Stimulated activated naive B cell treated with anti-CD40 and anti-IgM and Interleukin-4, amounts not matched to agents 10 μg/mL and 1 μg/mL and 100 μg/mL, for 72 hours (primary cell): ENCODE measurements at regions not wholly inside any gene's neighbourhood (a gene's known extent, or its start where the extent isn't known, plus 50 kb on each side); places are given as distances from the start of the nearest gene placed in this dataset.
"Not testable (repeated sequence)": the region's sequence is repeated elsewhere in the genome, so short reads cannot be mapped to it uniquely, and the experiment has no call there.

Source experiments
- ATAC-seq, 2 donors: fragments of 150-1000 bp; cut with Tn5 transposase; replicated peaks; 2 replicates each; pipeline ENCODE4 v1.10.0; 2021; ENCODE audit warnings: moderate library complexity in 1 of 2
- DNase-seq: peaks from one replicate; pipeline ENCODE4 v3.0.0; 2021
- H3K27ac Mint-ChIP-seq: one replicate; pipeline ENCODE4 v1.8.0; 2022; ENCODE audit warnings: mild to moderate bottlenecking, mixed read lengths
- H3K27me3 Mint-ChIP-seq, 2 donors: one replicate each; pipeline ENCODE4 v1.8.0; 2022; ENCODE audit warnings: mixed read lengths in 2 of 2
- H3K36me3 Mint-ChIP-seq, 2 donors: one replicate each; pipeline ENCODE4 v1.8.0; 2022; ENCODE audit warnings: mixed read lengths in 2 of 2, mild to moderate bottlenecking in 1 of 2
- H3K4me1 Mint-ChIP-seq, 2 donors: one replicate each; pipeline ENCODE4 v1.8.0; 2022; ENCODE audit warnings: mixed read lengths in 2 of 2, mild to moderate bottlenecking in 1 of 2
- H3K4me3 Mint-ChIP-seq, 2 donors: one replicate each; pipeline ENCODE4 v1.8.0; 2022; ENCODE audit warnings: mild to moderate bottlenecking in 2 of 2, mixed read lengths in 2 of 2, moderate library complexity in 1 of 2
- H3K9me3 Mint-ChIP-seq, 2 donors: one replicate each; pipeline ENCODE4 v1.8.0; 2022; ENCODE audit warnings: mixed read lengths in 2 of 2, mild to moderate bottlenecking in 1 of 2

DNA sequence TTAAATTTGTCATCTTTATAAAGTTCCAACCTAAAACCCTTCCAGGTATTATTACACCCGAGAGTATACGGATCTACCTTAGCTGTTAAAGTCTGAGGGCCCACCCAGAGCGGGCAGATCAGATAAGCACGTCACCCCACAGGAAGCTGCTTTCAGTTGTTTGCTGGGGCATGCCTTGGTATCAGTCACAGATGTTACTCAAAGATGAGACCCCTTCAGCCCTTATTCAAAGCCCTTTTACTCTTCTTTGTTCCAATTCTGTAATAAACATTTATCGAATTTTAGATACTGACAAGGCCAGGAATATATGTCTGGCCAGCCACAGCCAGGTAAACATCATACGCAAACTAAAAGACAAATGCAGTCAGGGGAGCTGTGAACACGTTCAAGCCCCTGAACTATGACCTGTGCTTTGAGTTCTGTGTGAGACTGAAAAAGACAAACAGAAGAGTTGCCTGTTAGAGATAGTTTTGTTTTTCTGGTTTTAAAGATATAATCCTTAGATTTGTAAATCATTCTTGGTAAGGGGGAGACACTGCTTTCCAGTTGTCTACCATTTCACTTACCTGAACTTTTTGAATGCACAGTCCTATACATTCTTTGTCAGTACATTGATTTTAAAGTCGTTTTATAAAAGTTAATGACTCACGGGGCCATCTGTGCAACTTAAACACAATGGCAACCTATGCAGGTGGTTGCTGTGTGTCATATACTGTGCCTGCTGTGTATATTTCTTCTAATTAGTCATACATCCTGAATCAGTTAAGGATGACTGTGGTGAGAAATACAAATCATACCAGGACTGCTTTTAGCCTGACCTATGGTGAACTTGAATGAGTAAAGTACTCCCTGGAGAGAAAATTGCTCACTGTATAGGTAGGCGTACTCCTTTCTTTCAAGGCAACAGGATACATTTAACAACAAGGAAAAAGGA lies 100.5 kb upstream of the ITPRID2 start:
- peaks cover 0 to 3% of the 10 kb centered on the region in 2 donors for H3K4me1 Mint-ChIP-seq
- H3K9me3 Mint-ChIP-seq = peaks cover 4 to 6% of the 10 kb centered on the region in 2 donors
- ATAC-seq (peak; percentile 95 to 97), DNase-seq (no peak)
- no peak overlapping the region for H3K27ac Mint-ChIP-seq
- H3K36me3 Mint-ChIP-seq = no peaks in the 10 kb centered on the region
- H3K27me3 Mint-ChIP-seq = peaks cover 0 to 4% of the 10 kb centered on the region in 2 donors
- H3K4me3 Mint-ChIP-seq = no peak overlapping the region

DNA sequence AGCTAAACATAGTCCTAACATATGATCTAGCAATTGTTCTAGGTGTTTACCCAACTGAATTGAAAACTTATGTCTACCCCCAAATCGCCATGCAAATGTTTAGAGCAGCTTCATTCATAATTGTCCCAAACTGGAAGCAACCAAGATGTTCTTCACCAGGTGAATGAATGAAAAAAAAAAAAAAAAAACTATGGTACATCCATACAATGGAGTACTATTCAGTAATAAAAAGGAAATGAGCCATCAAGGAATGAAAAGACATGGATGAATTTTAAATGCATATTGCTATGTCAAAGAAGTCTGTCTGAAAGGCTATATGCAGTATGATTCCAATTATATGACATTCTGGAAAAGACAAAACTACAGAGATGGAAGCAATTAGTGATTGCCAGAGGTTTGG lies 98.6 kb upstream of the ITPRID2 start:
- Mint-ChIP-seq H3K4me1 (peaks cover 0 to 3% of the 10 kb centered on the region in 2 donors), H3K4me3 (no peak overlapping the region), H3K27me3 (peaks cover 0 to 4% of the 10 kb centered on the region in 2 donors), H3K9me3 (peaks cover 4 to 6% of the 10 kb centered on the region in 2 donors), H3K27ac (no peak overlapping the region), H3K36me3 (no peaks in the 10 kb centered on the region)
- ATAC-seq (no peak), DNase-seq (no peak)

DNA sequence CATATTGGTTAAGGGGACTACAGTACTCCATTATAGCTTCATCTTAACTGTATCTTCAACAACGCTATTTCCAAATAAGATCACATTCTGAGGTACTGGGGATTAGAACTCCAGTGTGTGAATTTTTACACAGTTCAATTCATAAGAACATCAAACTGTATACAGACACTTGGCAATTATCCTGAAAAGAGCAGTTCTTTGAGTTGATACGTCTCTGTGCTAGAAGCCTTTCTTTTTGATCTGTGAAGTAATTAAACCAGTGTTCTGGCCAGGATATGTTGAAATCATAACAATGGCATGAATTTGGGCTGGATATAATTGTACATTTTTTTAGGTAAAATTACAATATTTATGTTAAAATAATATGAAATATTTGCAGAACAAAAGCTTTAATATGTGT lies 93.5 kb upstream of the ITPRID2 start:
- no peak for DNase-seq
- no peak for ATAC-seq
- Mint-ChIP-seq H3K36me3 (no peaks in the 10 kb centered on the region), H3K27me3 (peaks cover 6 to 20% of the 10 kb centered on the region in 2 donors), H3K4me3 (no peak overlapping the region), H3K9me3 (peaks cover 3 to 7% of the 10 kb centered on the region in 2 donors), H3K4me1 (no peaks in the 10 kb centered on the region), H3K27ac (no peak overlapping the region)

DNA sequence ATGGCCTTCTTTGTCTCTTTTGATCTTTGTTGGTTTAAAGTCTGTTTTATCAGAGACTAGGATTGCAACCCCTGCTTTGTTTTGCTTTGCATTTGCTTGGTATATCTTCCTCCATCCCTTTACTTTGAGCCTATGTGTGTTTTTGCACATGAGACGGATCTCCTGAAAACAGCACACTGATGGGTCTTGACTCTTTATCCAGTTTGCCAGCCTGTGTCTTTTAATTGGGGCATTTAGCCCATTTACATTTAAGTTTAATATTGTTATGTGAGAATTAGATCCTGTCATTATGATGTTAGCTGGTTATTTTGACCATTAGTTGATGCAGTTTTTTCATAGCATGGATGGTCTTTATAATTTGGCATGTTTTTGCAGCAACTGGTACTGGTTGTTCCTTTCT lies 89.2 kb upstream of the ITPRID2 start:
- not testable (repeated sequence) for H3K9me3 Mint-ChIP-seq, DNase-seq, H3K4me3 Mint-ChIP-seq, H3K36me3 Mint-ChIP-seq, H3K27ac Mint-ChIP-seq, ATAC-seq
- Mint-ChIP-seq H3K27me3 (peaks cover 12 to 27% of the 10 kb centered on the region in 2 donors), H3K4me1 (peaks cover 0 to 15% of the 10 kb centered on the region in 2 donors)

- not testable (repeated sequence) for H3K4me3 Mint-ChIP-seq, ATAC-seq, H3K36me3 Mint-ChIP-seq, DNase-seq, H3K9me3 Mint-ChIP-seq, H3K27ac Mint-ChIP-seq
- Mint-ChIP-seq H3K4me1 (peaks cover 0 to 15% of the 10 kb centered on the region in 2 donors), H3K27me3 (peaks cover 12 to 27% of the 10 kb centered on the region in 2 donors)
Observed at GRCh38 chr2:181803903-181804799, 87.4 kb upstream of the ITPRID2 start.

GRCh38 chr2:181805228-181806038 lies 86.1 kb upstream of the ITPRID2 start:
- H3K9me3 Mint-ChIP-seq = peaks cover 0 to 6% of the 10 kb centered on the region in 2 donors
- no peaks in the 10 kb centered on the region for H3K36me3 Mint-ChIP-seq
- DNase-seq = no peak
- no peak overlapping the region for H3K27ac Mint-ChIP-seq
- H3K4me1 Mint-ChIP-seq = peaks cover 0 to 15% of the 10 kb centered on the region in 2 donors
- no peak overlapping the region for H3K4me3 Mint-ChIP-seq
- H3K27me3 Mint-ChIP-seq = peaks cover 12 to 20% of the 10 kb centered on the region in 2 donors
- peak; percentile 29 to 39 for ATAC-seq

DNA sequence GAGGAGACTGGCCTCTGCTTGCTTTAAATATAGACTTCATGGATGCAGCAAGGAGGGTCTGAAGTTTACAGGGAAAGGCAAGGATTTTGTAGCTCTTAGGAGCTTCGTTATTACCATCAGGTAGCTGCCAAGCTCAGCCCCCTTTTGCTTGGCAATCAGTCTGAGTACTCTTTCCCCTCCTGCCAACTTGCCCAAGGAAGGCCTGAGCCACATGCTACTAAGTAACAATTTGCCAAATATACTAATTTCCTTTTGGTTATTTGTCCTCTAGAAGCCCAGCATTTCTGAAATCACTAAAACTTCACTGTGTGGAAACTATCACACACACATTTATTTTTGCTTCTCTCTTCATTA lies 85.5 kb upstream of the ITPRID2 start:
- peaks cover 12 to 17% of the 10 kb centered on the region in 2 donors for H3K27me3 Mint-ChIP-seq
- no peak overlapping the region for H3K4me3 Mint-ChIP-seq
- no peak overlapping the region for H3K27ac Mint-ChIP-seq
- H3K4me1 Mint-ChIP-seq = peaks cover 0 to 15% of the 10 kb centered on the region in 2 donors
- no peak for ATAC-seq
- no peak for DNase-seq
- no peaks in the 10 kb centered on the region for H3K36me3 Mint-ChIP-seq
- peaks cover 0 to 6% of the 10 kb centered on the region in 2 donors for H3K9me3 Mint-ChIP-seq

GRCh38 chr2:181807526-181807925 lies 84.0 kb upstream of the ITPRID2 start:
- DNase-seq (no peak), ATAC-seq (no peak)
- Mint-ChIP-seq H3K27ac (no peak overlapping the region), H3K4me3 (no peak overlapping the region), H3K27me3 (peaks cover 8 to 10% of the 10 kb centered on the region in 2 donors), H3K36me3 (no peaks in the 10 kb centered on the region), H3K4me1 (peaks cover 0 to 15% of the 10 kb centered on the region in 2 donors), H3K9me3 (peaks cover 0 to 4% of the 10 kb centered on the region in 2 donors)

GRCh38 chr2:181810823-181811695 lies 80.5 kb upstream of the ITPRID2 start:
- no peak for DNase-seq
- no peak overlapping the region for H3K4me3 Mint-ChIP-seq
- no peak for ATAC-seq
- H3K9me3 Mint-ChIP-seq = no peaks in the 10 kb centered on the region
- peaks cover 0 to under 1% of the 10 kb centered on the region in 2 donors for H3K4me1 Mint-ChIP-seq
- no peaks in the 10 kb centered on the region for H3K27me3 Mint-ChIP-seq
- H3K36me3 Mint-ChIP-seq = no peaks in the 10 kb centered on the region
- no peak overlapping the region for H3K27ac Mint-ChIP-seq

DNA sequence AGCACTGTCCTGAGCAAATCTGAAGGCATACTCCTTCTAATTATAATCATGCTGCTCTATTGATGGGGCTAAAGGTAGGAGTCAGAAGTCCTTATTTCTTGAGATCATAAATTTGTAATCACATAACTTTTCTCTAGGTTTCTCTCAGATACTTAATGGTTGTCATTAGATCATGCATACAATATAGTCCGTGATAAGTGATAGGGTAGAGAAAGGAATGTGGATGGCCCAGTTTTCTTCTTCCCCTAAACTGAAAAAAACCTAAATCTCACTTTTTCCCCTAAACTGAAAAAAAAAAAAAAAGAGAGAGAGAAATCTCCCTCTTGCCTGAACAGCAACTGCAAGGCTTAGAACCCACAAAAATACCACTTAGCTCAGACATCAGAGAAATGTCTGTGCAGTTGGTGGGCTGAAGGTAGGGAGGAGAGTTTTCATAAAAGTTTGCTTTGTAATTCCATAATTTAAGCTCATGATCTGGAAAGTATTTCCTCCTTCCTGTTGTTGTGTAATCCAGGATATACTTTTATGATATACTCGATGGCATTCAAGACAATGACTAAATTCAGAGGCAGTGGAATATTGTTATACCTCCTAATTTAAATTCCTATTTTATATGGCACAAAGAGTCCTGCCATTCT lies 79.3 kb upstream of the ITPRID2 start:
- H3K9me3 Mint-ChIP-seq = no peaks in the 10 kb centered on the region
- no peak overlapping the region for H3K4me3 Mint-ChIP-seq

GRCh38 chr2:181814057-181814491 lies 77.5 kb upstream of the ITPRID2 start:
- H3K27ac Mint-ChIP-seq = no peak overlapping the region
- H3K36me3 Mint-ChIP-seq = no peaks in the 10 kb centered on the region
- H3K4me1 Mint-ChIP-seq = no peaks in the 10 kb centered on the region
- no peak overlapping the region for H3K4me3 Mint-ChIP-seq
- ATAC-seq = no peak
- no peaks in the 10 kb centered on the region for H3K9me3 Mint-ChIP-seq
- H3K27me3 Mint-ChIP-seq = no peaks in the 10 kb centered on the region
- DNase-seq = no peak

More for the DNA sequence above, 79.3 kb upstream of the ITPRID2 start:
- H3K27ac Mint-ChIP-seq = no peak overlapping the region
- H3K27me3 Mint-ChIP-seq = no peaks in the 10 kb centered on the region
- no peak for DNase-seq
- no peak for ATAC-seq
- no peaks in the 10 kb centered on the region for H3K36me3 Mint-ChIP-seq
- no peaks in the 10 kb centered on the region for H3K4me1 Mint-ChIP-seq

GRCh38 chr2:181817509-181817908 lies 74.0 kb upstream of the ITPRID2 start:
- Mint-ChIP-seq H3K27ac (no peak overlapping the region), H3K9me3 (no peaks in the 10 kb centered on the region), H3K36me3 (no peaks in the 10 kb centered on the region), H3K27me3 (no peaks in the 10 kb centered on the region), H3K4me3 (no peak overlapping the region), H3K4me1 (no peaks in the 10 kb centered on the region)
- no peak for DNase-seq
- ATAC-seq = no peak
